Astrocyte (in vitro differentiated cells and primary cell): ENCODE measurements at regions not wholly inside any gene's neighbourhood (a gene's known extent, or its start where the extent isn't known, plus 50 kb on each side); places are given as distances from the start of the nearest gene placed in this dataset.

ENCODE experiments used
- DNase-seq: peaks from one replicate; pipeline ENCODE4 v3.0.0-alpha.2; 2010; ENCODE audit warnings: low read depth
- FAIRE-seq: peaks from 2 replicates; lab custom pipeline; 2011; peaks lifted over from hg19 to GRCh38; lab: Jason Lieb, UNC
- H2AFZ ChIP-seq: 2 replicates; pipeline ENCODE4 v1.6.0; 2012; ENCODE audit warnings: low read depth, low read length, inconsistent platforms
- H3K27ac ChIP-seq: 2 replicates; pipeline ENCODE4 v1.5.1; 2011; ENCODE audit warnings: low read depth, low read length, inconsistent platforms
- H3K27me3 ChIP-seq: 2 replicates; pipeline ENCODE4 v1.6.0; 2011; ENCODE audit warnings: low read length, inconsistent platforms; ENCODE audit not compliant: insufficient read depth
- H3K36me3 ChIP-seq: 2 replicates; pipeline ENCODE4 v1.5.1; 2011; ENCODE audit warnings: low read length, inconsistent platforms; ENCODE audit not compliant: insufficient read depth
- H3K4me1 ChIP-seq: 2 replicates; pipeline ENCODE4 v1.5.1; 2011; ENCODE audit warnings: low read length, inconsistent platforms; ENCODE audit not compliant: insufficient read depth
- H3K4me2 ChIP-seq: 2 replicates; pipeline ENCODE4 v1.6.0; 2012; ENCODE audit warnings: low read length, inconsistent platforms
- H3K4me3 ChIP-seq: 2 replicates; pipeline ENCODE4 v1.5.1; 2011; ENCODE audit warnings: low read depth, mild to moderate bottlenecking, low read length, inconsistent platforms; ENCODE audit not compliant: insufficient read depth
- H3K79me2 ChIP-seq: 2 replicates; pipeline ENCODE4 v1.6.0; 2012; ENCODE audit warnings: mild to moderate bottlenecking, low read length, inconsistent platforms; ENCODE audit not compliant: insufficient read depth
- H3K9ac ChIP-seq: 2 replicates; pipeline ENCODE4 v1.6.0; 2012; ENCODE audit warnings: mild to moderate bottlenecking, low read length, inconsistent platforms
- H3K9me3 ChIP-seq: 2 replicates; pipeline ENCODE4 v1.5.1; 2012; ENCODE audit warnings: low read depth, mild to moderate bottlenecking, low read length, inconsistent platforms; ENCODE audit not compliant: insufficient read depth
- H4K20me1 ChIP-seq: 2 replicates; pipeline ENCODE4 v1.6.0; 2012; ENCODE audit warnings: low read length, inconsistent platforms; ENCODE audit not compliant: insufficient read depth
- H3K27ac Mint-ChIP-seq: one replicate; pipeline ENCODE4 v1.8.0; 2021; ENCODE audit warnings: mild to moderate bottlenecking, mixed read lengths; ENCODE audit not compliant: unreplicated experiment
- H3K27me3 Mint-ChIP-seq: one replicate; pipeline ENCODE4 v1.8.0; 2021; ENCODE audit warnings: low read depth, mixed read lengths; ENCODE audit not compliant: unreplicated experiment
- H3K36me3 Mint-ChIP-seq: one replicate; pipeline ENCODE4 v1.8.0; 2021; ENCODE audit warnings: low read depth, mixed read lengths; ENCODE audit not compliant: unreplicated experiment
- H3K4me1 Mint-ChIP-seq: one replicate; pipeline ENCODE4 v1.8.0; 2021; ENCODE audit warnings: low read depth, mixed read lengths; ENCODE audit not compliant: unreplicated experiment
- H3K4me3 Mint-ChIP-seq: one replicate; pipeline ENCODE4 v1.8.0; 2021; ENCODE audit warnings: mild to moderate bottlenecking, moderate library complexity, mixed read lengths; ENCODE audit not compliant: unreplicated experiment
- H3K9me3 Mint-ChIP-seq: one replicate; pipeline ENCODE4 v1.8.0; 2021; ENCODE audit warnings: mild to moderate bottlenecking, mixed read lengths; ENCODE audit not compliant: unreplicated experiment
- EZH2 ChIP-seq: IDR thresholded peaks from 2 replicates; pipeline ENCODE4 v1.6.1; 2012; ENCODE audit warnings: mild to moderate bottlenecking, low read length, inconsistent platforms; ENCODE audit not compliant: insufficient read depth
- TF ChIP-seq, protein P1 (sequence below): IDR thresholded peaks from 2 replicates; pipeline ENCODE4 v1.5.1; 2011; ENCODE audit warnings: low read depth, mild to moderate bottlenecking, inconsistent platforms, low read length, moderate library complexity; ENCODE audit not compliant: insufficient read depth

DNA sequence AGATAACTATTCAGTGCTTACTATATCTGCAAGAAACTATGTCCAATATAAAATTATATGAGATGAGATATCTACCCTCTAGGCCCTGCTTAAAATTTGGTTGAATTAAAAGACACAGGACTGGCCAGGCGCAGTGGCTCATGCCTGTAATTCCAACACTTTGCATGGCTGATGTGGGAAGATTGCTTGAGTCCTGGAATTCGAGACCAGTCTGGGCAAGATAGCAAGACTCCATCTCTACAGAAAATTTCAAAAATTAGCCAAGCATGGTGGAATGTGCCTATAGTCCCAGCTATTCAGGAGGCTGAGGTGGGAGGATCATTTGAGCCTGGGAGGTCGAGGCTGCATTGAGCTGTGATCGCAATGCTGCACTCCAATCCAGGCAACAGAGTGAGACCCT, 303.7 kb upstream of the UBE2E2 start:
- Mint-ChIP-seq H3K27me3 (no peaks in the 10 kb centered on the region), H3K9me3 (peaks cover 2% of the 10 kb centered on the region), H3K4me1 (no peaks in the 10 kb centered on the region), H3K36me3 (no peaks in the 10 kb centered on the region), H3K4me3 (no peak overlapping the region), H3K27ac (no peak overlapping the region)
- Histone ChIP-seq H4K20me1 (no peaks in the 10 kb centered on the region), H3K9me3 (no peaks in the 10 kb centered on the region), H3K79me2 (no peaks in the 10 kb centered on the region), H3K36me3 (no peaks in the 10 kb centered on the region), H3K4me1 (no peaks in the 10 kb centered on the region), H2AFZ (no peak overlapping the region), H3K27ac (no peak overlapping the region), H3K9ac (no peak overlapping the region), H3K27me3 (no peaks in the 10 kb centered on the region), H3K4me2 (no peak overlapping the region), H3K4me3 (no peak overlapping the region)
- TF ChIP-seq, protein P1, sequence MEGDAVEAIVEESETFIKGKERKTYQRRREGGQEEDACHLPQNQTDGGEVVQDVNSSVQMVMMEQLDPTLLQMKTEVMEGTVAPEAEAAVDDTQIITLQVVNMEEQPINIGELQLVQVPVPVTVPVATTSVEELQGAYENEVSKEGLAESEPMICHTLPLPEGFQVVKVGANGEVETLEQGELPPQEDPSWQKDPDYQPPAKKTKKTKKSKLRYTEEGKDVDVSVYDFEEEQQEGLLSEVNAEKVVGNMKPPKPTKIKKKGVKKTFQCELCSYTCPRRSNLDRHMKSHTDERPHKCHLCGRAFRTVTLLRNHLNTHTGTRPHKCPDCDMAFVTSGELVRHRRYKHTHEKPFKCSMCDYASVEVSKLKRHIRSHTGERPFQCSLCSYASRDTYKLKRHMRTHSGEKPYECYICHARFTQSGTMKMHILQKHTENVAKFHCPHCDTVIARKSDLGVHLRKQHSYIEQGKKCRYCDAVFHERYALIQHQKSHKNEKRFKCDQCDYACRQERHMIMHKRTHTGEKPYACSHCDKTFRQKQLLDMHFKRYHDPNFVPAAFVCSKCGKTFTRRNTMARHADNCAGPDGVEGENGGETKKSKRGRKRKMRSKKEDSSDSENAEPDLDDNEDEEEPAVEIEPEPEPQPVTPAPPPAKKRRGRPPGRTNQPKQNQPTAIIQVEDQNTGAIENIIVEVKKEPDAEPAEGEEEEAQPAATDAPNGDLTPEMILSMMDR: no peak
- TF ChIP-seq EZH2: no peak
- DNase-seq (no peak), FAIRE-seq (no peak)

DNA sequence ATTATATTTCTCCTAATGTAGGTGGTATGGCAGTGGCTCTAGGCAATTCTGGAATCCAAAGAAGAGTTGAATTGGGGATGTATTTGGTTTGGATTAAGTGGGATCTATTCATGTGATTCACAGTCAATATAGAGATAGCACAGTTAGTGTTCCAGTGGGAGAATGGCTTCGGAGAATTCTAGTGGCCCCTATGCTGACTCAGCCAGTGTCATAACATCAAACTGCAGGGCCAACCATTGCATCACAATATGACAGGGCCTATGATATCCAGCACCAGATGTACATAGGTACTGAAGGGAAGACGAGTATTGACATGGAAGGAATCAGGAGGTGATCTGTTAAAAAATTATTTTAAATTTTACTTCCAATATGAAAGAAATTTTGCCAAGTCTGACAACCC, 302.8 kb upstream of the UBE2E2 start:
- no peaks in the 10 kb centered on the region for H3K36me3 Mint-ChIP-seq
- Histone ChIP-seq H3K9me3 (no peaks in the 10 kb centered on the region), H3K79me2 (no peaks in the 10 kb centered on the region), H2AFZ (no peak overlapping the region), H3K9ac (no peak overlapping the region), H3K4me2 (no peak overlapping the region), H3K4me1 (no peaks in the 10 kb centered on the region), H3K27ac (no peak overlapping the region), H3K4me3 (no peak overlapping the region), H4K20me1 (no peaks in the 10 kb centered on the region), H3K27me3 (no peaks in the 10 kb centered on the region), H3K36me3 (no peaks in the 10 kb centered on the region)
- H3K4me3 Mint-ChIP-seq: no peak overlapping the region
- H3K9me3 Mint-ChIP-seq: peaks cover 2% of the 10 kb centered on the region
- DNase-seq (no peak), FAIRE-seq (no peak)
- TF ChIP-seq, protein P1: no peak
- TF ChIP-seq EZH2: no peak
- H3K27me3 Mint-ChIP-seq: no peaks in the 10 kb centered on the region
- no peaks in the 10 kb centered on the region for H3K4me1 Mint-ChIP-seq
- no peak overlapping the region for H3K27ac Mint-ChIP-seq

DNA sequence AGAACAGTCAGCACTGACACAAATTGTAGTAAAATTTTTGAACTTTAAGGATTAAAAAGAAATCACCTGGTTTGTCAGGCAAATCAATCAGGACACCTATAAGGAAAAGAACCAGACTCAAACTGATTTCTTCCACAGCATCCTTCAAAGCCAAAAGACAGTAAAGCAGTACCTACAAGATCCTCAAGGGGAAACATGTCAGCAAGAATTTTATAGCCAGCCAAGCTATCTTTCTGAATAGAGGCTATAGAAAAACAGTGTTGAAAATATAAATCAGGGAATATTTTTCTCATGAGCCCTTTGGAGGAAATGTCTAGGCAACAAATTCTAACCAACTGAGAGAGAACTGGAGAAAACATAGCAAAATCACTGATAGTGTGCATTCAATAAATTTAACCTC, 301.4 kb upstream of the UBE2E2 start:
- no peaks in the 10 kb centered on the region for H3K27me3 ChIP-seq
- TF ChIP-seq EZH2: no peak
- TF ChIP-seq, protein P1: no peak
- no peaks in the 10 kb centered on the region for H3K79me2 ChIP-seq
- no peaks in the 10 kb centered on the region for H3K36me3 Mint-ChIP-seq
- no peak overlapping the region for H3K27ac Mint-ChIP-seq
- no peaks in the 10 kb centered on the region for H3K9me3 ChIP-seq
- H3K4me3 Mint-ChIP-seq: no peak overlapping the region
- no peaks in the 10 kb centered on the region for H3K4me1 Mint-ChIP-seq
- peaks cover 2% of the 10 kb centered on the region for H3K9me3 Mint-ChIP-seq
- no peak for FAIRE-seq
- H3K27me3 Mint-ChIP-seq: no peaks in the 10 kb centered on the region
- H3K36me3 ChIP-seq: no peaks in the 10 kb centered on the region
- no peak overlapping the region for H3K4me3 ChIP-seq
- no peaks in the 10 kb centered on the region for H4K20me1 ChIP-seq
- H3K4me2 ChIP-seq: no peak overlapping the region
- H3K4me1 ChIP-seq: no peaks in the 10 kb centered on the region
- H3K27ac ChIP-seq: no peak overlapping the region
- H3K9ac ChIP-seq: no peak overlapping the region
- no peak overlapping the region for H2AFZ ChIP-seq
- no peak for DNase-seq
